Astrocyte (in vitro differentiated cells and primary cell): ENCODE measurements at regions not wholly inside any gene's neighbourhood (a gene's known extent, or its start where the extent isn't known, plus 50 kb on each side); places are given as distances from the start of the nearest gene placed in this dataset.

Source experiments
- DNase-seq: peaks from one replicate; pipeline ENCODE4 v3.0.0-alpha.2; 2010; ENCODE audit warnings: low read depth
- FAIRE-seq: peaks from 2 replicates; lab custom pipeline; 2011; peaks lifted over from hg19 to GRCh38; lab: Jason Lieb, UNC
- H2AFZ ChIP-seq: 2 replicates; pipeline ENCODE4 v1.6.0; 2012; ENCODE audit warnings: low read depth, low read length, inconsistent platforms
- H3K27ac ChIP-seq: 2 replicates; pipeline ENCODE4 v1.5.1; 2011; ENCODE audit warnings: low read depth, low read length, inconsistent platforms
- H3K27me3 ChIP-seq: 2 replicates; pipeline ENCODE4 v1.6.0; 2011; ENCODE audit warnings: low read length, inconsistent platforms; ENCODE audit not compliant: insufficient read depth
- H3K36me3 ChIP-seq: 2 replicates; pipeline ENCODE4 v1.5.1; 2011; ENCODE audit warnings: low read length, inconsistent platforms; ENCODE audit not compliant: insufficient read depth
- H3K4me1 ChIP-seq: 2 replicates; pipeline ENCODE4 v1.5.1; 2011; ENCODE audit warnings: low read length, inconsistent platforms; ENCODE audit not compliant: insufficient read depth
- H3K4me2 ChIP-seq: 2 replicates; pipeline ENCODE4 v1.6.0; 2012; ENCODE audit warnings: low read length, inconsistent platforms
- H3K4me3 ChIP-seq: 2 replicates; pipeline ENCODE4 v1.5.1; 2011; ENCODE audit warnings: low read depth, mild to moderate bottlenecking, low read length, inconsistent platforms; ENCODE audit not compliant: insufficient read depth
- H3K79me2 ChIP-seq: 2 replicates; pipeline ENCODE4 v1.6.0; 2012; ENCODE audit warnings: mild to moderate bottlenecking, low read length, inconsistent platforms; ENCODE audit not compliant: insufficient read depth
- H3K9ac ChIP-seq: 2 replicates; pipeline ENCODE4 v1.6.0; 2012; ENCODE audit warnings: mild to moderate bottlenecking, low read length, inconsistent platforms
- H3K9me3 ChIP-seq: 2 replicates; pipeline ENCODE4 v1.5.1; 2012; ENCODE audit warnings: low read depth, mild to moderate bottlenecking, low read length, inconsistent platforms; ENCODE audit not compliant: insufficient read depth
- H4K20me1 ChIP-seq: 2 replicates; pipeline ENCODE4 v1.6.0; 2012; ENCODE audit warnings: low read length, inconsistent platforms; ENCODE audit not compliant: insufficient read depth
- H3K27ac Mint-ChIP-seq: one replicate; pipeline ENCODE4 v1.8.0; 2021; ENCODE audit warnings: mild to moderate bottlenecking, mixed read lengths; ENCODE audit not compliant: unreplicated experiment
- H3K27me3 Mint-ChIP-seq: one replicate; pipeline ENCODE4 v1.8.0; 2021; ENCODE audit warnings: low read depth, mixed read lengths; ENCODE audit not compliant: unreplicated experiment
- H3K36me3 Mint-ChIP-seq: one replicate; pipeline ENCODE4 v1.8.0; 2021; ENCODE audit warnings: low read depth, mixed read lengths; ENCODE audit not compliant: unreplicated experiment
- H3K4me1 Mint-ChIP-seq: one replicate; pipeline ENCODE4 v1.8.0; 2021; ENCODE audit warnings: low read depth, mixed read lengths; ENCODE audit not compliant: unreplicated experiment
- H3K4me3 Mint-ChIP-seq: one replicate; pipeline ENCODE4 v1.8.0; 2021; ENCODE audit warnings: mild to moderate bottlenecking, moderate library complexity, mixed read lengths; ENCODE audit not compliant: unreplicated experiment
- H3K9me3 Mint-ChIP-seq: one replicate; pipeline ENCODE4 v1.8.0; 2021; ENCODE audit warnings: mild to moderate bottlenecking, mixed read lengths; ENCODE audit not compliant: unreplicated experiment
- CTCF ChIP-seq: IDR thresholded peaks from 2 replicates; pipeline ENCODE4 v1.5.1; 2011; ENCODE audit warnings: low read depth, mild to moderate bottlenecking, inconsistent platforms, low read length, moderate library complexity; ENCODE audit not compliant: insufficient read depth
- EZH2 ChIP-seq: IDR thresholded peaks from 2 replicates; pipeline ENCODE4 v1.6.1; 2012; ENCODE audit warnings: mild to moderate bottlenecking, low read length, inconsistent platforms; ENCODE audit not compliant: insufficient read depth

- no peaks in the 10 kb centered on the region for H3K27me3 ChIP-seq
- DNase-seq (no peak), FAIRE-seq (peak; percentile 80)
- H3K9ac ChIP-seq = no peak overlapping the region
- H3K4me1 ChIP-seq = no peaks in the 10 kb centered on the region
- no peaks in the 10 kb centered on the region for H4K20me1 ChIP-seq
- Mint-ChIP-seq H3K4me3 (no peak overlapping the region), H3K27me3 (no peaks in the 10 kb centered on the region), H3K9me3 (peaks cover 4% of the 10 kb centered on the region), H3K27ac (no peak overlapping the region), H3K36me3 (no peaks in the 10 kb centered on the region), H3K4me1 (peaks cover 2% of the 10 kb centered on the region)
- H2AFZ ChIP-seq = no peak overlapping the region
- H3K27ac ChIP-seq = no peak overlapping the region
- H3K4me3 ChIP-seq = no peak overlapping the region
- no peaks in the 10 kb centered on the region for H3K9me3 ChIP-seq
- no peak for TF ChIP-seq EZH2
- no peak for TF ChIP-seq CTCF
- H3K79me2 ChIP-seq = no peaks in the 10 kb centered on the region
- no peak overlapping the region for H3K4me2 ChIP-seq
- H3K36me3 ChIP-seq = no peaks in the 10 kb centered on the region
Observed at GRCh38 chrX:99795495-99795894, 614.6 kb downstream of the PCDH19 start.

GRCh38 chrX:99782516-99783040 is 627.5 kb downstream of the PCDH19 start:
- peak; percentile 89 for FAIRE-seq
- Histone ChIP-seq H3K27ac (no peak overlapping the region), H3K4me1 (no peaks in the 10 kb centered on the region), H3K79me2 (no peaks in the 10 kb centered on the region), H3K9me3 (no peaks in the 10 kb centered on the region), H3K4me3 (no peak overlapping the region), H3K27me3 (no peaks in the 10 kb centered on the region), H2AFZ (no peak overlapping the region), H3K36me3 (no peaks in the 10 kb centered on the region), H3K9ac (no peak overlapping the region), H3K4me2 (no peak overlapping the region), H4K20me1 (no peaks in the 10 kb centered on the region)
- DNase-seq = no peak
- TF ChIP-seq CTCF = no peak
- TF ChIP-seq EZH2 = no peak
- H3K27me3 Mint-ChIP-seq = no peaks in the 10 kb centered on the region
- H3K36me3 Mint-ChIP-seq = no peaks in the 10 kb centered on the region
- no peak overlapping the region for H3K4me3 Mint-ChIP-seq
- H3K27ac Mint-ChIP-seq = no peak overlapping the region
- H3K4me1 Mint-ChIP-seq = no peaks in the 10 kb centered on the region
- no peaks in the 10 kb centered on the region for H3K9me3 Mint-ChIP-seq

GRCh38 chrX:99777912-99778311 is 632.2 kb downstream of the PCDH19 start:
- Histone ChIP-seq H3K9me3 (no peaks in the 10 kb centered on the region), H3K79me2 (no peaks in the 10 kb centered on the region), H3K36me3 (no peaks in the 10 kb centered on the region), H3K4me2 (no peak overlapping the region), H4K20me1 (no peaks in the 10 kb centered on the region), H3K27me3 (no peaks in the 10 kb centered on the region), H2AFZ (no peak overlapping the region), H3K4me3 (no peak overlapping the region), H3K9ac (no peak overlapping the region), H3K4me1 (no peaks in the 10 kb centered on the region), H3K27ac (no peak overlapping the region)
- no peaks in the 10 kb centered on the region for H3K36me3 Mint-ChIP-seq
- H3K4me1 Mint-ChIP-seq = no peaks in the 10 kb centered on the region
- no peak overlapping the region for H3K27ac Mint-ChIP-seq
- no peaks in the 10 kb centered on the region for H3K9me3 Mint-ChIP-seq
- no peak overlapping the region for H3K4me3 Mint-ChIP-seq
- no peaks in the 10 kb centered on the region for H3K27me3 Mint-ChIP-seq
- FAIRE-seq (no peak), DNase-seq (no peak)
- TF ChIP-seq EZH2 (no peak), CTCF (no peak)
